OCI-LY7 (cell line): ENCODE measurements at regions not wholly inside any gene's neighbourhood (a gene's known extent, or its start where the extent isn't known, plus 50 kb on each side); places are given as distances from the start of the nearest gene placed in this dataset.

Source experiments
- CTCF ChIP-seq: fragments of 200-600 bp; sonication (generic); conservative IDR thresholded peaks from 2 replicates; pipeline ENCODE4 v1.5.1; 2014; ENCODE audit warnings: mild to moderate bottlenecking, antibody characterized with exemption, low read length, moderate library complexity, mixed read lengths
- EZH2phosphoT487 ChIP-seq: fragments of 200-600 bp; sonication (generic); IDR thresholded peaks from 2 replicates; pipeline ENCODE4 v1.6.1; 2018; ENCODE audit warnings: low read depth, borderline replicate concordance, mild to moderate bottlenecking, mixed run types, antibody characterized with exemption, low read length, moderate library complexity, mixed read lengths

DNA sequence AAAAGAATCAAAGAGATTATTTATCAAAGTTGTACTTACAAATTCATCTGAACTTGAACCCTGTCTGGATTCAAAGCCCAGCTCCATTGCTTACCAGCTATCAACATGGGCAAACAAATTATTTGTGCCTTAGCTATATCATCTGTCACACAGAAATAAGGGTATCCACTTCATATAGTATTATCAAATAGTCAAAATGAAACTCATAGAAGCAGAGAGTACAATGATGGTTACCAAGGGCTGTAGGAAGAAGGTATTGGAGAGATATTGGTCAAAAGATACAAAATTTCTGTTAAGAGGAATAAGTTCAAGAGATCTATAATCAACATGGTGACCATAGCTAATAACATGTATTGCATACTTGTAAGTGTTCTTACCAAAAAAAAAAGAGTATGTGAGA, 87.8 kb upstream of the CCDC28A start:
- TF ChIP-seq CTCF (no peak), EZH2phosphoT487 (no peak)
